GM18858 (cell line): ENCODE measurements at regions not wholly inside any gene's neighbourhood (a gene's known extent, or its start where the extent isn't known, plus 50 kb on each side); places are given as distances from the start of the nearest gene placed in this dataset.
"Not testable (repeated sequence)": the region's sequence is repeated elsewhere in the genome, so short reads cannot be mapped to it uniquely, and the experiment has no call there.

Source experiments
- ATAC-seq: cut with Tn5 transposase; IDR thresholded peaks from one replicate; pipeline ENCODE4 v1.9.1; 2021; ENCODE audit not compliant: unreplicated experiment

DNA sequence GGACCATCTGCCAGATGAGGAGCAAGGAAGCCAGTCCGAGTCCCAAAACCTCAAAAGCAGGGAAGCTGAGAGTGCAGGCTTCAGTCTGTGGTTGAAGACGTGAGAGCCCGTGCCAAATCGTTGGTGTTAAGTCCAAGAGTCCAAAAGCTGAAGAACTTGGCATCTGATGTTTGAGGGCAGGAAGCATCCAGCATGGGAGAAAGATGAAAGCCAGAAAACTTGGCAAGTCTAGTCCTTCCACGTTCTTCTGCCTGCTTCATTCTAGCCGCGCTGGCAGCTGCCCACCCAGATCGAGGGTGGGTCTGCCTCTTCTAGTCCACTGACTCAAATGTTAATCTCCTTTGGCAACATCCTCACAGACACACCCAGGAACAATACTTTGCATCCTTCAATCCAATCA lies 293.8 kb downstream of the RDH14 start:
- not testable (repeated sequence) for ATAC-seq

DNA sequence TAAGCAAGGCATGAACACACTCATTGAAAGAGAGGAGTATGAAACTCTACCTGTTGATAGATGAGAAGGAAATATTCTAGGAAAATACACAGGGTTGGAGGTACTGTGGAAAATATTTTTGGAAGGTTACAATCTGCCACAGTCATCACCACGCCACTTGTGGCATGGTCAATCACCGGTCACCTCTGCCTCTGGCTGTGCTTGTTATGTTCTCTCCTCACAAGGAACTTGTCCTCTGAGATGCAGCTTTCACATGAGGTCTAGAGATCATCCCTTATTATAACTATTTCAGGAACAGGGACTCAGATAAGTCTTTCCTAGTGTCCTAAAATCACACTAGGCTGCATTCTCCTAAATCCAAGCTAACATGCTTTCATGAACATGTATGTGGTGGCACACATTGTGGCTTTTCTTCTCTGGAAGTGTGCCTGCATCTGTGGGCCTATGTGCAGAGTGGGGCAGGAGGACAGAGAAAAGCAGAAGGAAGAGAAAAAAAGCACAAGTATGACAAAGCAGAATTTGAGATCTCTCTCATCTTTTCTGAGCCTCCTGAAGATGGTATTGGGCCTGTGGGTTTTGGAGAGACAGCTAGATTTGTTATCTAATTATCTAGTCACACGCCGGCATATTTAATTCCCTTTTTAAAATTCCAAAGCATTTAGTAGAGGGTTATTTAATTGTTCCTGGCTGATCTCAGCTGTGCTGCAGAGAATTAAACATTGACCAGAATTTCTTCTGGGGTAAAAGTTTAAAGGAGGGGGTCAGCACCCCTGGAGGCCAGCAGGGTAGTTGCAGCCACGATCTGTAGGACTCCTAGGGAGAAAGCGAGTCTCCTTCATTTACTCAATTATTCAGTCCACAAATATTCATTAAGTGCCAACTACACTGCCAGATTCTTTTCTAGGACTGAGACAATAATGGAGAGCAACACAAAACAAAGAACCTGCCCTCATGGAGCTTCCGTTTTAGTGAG lies 294.6 kb downstream of the RDH14 start:
- no peak for ATAC-seq

DNA sequence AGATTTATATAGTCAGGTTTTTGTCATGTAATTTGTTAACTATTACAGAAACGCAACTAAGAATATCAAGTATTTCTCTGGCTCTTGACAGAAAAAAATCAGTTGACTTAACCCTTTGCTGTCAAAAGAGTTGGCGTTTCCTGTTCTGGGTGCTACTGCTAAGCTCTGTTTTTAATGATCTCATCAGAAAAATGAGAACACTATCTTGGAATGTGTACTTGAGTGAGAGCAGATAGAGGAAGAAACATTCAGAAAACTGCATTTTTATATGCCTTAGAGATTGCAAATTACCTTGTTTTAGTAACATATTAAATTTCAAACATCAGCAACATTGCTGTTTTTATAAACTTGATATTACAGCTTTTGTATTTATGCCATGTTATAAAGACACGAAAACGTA lies 297.9 kb downstream of the RDH14 start:
- ATAC-seq: no peak

DNA sequence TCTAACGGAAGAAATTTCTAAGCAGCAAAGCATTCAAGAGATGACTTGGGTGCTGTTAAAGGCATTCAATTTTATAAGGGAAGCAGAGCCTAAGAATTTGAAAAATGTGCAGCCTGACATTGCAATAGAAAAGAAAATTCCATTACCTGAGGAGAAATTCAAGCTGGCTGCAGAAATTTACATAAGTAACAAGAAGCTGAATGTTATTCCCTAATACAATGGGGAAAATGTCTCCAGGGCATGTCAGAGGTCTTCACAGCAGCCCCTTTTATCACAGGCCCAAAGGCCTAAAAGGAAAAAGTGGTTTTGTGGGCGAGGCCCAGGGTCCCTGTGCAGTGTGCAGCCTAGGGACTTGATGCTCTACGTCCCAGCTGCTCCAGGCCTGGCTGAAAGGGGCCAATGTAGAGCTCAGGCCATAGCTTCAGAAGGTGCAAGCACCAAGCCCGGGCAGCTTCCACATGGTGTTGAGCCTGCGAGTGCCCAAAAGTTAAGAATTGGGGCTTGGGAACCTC lies 306.7 kb downstream of the RDH14 start:
- ATAC-seq: no peak

DNA sequence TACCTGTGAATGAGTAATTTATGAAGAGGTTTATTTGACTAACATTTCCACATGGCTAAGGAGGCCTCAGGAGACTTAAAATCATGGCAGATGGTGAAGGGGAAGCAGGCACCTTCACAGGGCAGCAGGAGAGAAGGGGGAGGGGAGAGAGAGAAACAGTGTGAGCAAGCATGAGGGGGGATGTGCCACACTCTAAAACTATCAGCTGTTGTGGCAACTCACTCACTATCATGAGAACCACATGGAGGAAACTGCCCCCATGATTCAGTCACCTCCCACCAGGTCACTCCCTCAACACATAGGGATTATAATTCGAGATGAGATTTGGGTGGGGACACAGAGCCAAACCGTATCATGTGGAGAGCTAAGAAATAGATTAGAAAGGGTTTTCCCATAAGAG lies 309.0 kb downstream of the RDH14 start:
- no peak for ATAC-seq

DNA sequence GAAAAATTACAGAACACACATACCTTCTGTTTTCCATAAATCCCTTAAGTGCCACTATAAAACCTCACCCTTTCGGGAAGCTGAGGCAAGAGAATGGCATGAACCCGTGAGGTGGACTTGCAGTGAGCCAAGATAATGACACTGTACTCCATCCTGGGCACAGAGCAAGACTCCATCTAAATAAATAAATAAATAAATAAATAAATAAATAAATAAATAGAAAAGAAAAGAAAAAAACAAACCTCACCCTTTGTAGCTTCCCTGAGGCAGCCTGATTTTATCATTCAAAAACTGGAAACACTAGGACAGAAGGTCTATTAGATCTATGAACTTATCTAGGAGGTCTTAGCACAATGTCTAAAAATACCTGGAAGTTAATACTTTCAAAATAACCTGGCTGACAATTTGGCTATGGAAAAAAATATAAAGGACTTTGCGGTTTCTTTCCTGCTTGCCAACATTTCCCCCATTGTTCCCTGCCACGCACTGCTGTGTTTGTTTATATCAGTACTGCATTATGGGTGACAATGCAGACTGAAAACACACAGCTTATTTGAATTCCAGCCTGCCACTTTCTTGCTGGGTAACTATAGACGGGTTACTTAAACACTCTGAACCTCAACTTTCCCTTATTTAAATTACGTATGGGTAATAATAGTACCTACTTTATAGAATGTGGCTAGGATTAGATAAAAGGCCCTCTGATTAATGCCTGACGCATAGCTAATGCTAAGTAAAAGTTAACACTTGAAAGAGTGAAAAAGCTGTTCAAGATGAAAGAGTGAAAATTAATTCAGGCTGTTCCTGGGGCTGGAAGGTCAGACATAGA lies 313.0 kb downstream of the RDH14 start:
- no peak for ATAC-seq

DNA sequence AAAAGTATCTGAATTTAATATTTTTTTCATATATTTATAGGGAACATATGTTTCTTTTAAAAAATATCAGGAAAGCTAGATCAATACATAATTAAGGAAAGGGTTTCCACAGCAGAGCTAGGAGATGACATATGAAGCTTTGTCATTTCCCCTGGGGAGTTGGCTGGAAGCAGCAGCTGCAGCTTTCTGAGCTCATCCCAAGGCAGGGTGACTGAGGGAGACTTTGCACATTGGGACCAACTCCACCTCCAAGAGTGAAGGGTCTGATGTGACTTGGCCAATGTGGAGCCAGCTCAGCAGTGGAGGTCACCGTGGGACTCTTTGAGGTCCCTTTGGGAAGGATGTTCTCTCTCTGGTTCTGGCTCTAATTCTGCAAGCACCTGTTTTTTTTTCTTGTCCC lies 315.1 kb downstream of the RDH14 start:
- ATAC-seq: no peak

DNA sequence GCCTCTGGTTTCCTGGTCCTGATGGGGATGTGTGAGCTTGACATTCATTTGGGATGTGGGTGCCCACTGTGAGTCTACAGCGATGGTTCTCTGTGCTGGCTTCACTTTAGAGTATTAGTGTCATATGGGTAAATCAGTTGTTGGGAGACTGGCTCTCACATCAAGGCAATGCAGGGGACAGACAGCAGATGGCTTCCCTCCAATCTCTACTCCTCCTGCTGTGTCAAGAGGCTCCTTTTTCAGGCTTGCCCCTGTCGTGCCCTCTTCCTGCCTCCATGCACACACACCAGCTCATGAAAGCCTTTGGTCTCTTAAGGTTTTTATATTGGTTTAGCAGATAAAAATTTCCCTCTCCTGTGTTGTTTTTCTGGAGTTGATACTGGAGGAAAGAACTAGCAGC lies 315.6 kb downstream of the RDH14 start:
- ATAC-seq: no peak

DNA sequence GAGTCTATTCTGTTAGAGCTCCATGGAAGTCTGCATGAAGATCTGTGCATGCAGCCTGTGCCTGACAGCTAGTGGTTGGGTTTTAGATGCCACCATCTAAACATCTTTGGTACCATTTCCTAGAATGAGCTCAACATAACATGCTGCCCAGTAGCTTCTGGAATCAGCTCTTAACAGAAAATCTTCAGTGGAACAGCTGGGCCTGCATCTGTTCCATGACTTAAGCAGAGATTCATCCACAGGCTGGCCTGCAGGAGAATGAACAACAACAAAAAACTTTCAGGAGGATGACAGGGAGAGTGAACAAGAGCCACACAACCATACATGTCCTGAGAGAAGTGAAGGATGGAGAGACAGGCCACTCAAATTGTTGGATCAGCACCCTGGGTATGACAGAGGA lies 316.6 kb downstream of the RDH14 start:
- ATAC-seq: no peak

DNA sequence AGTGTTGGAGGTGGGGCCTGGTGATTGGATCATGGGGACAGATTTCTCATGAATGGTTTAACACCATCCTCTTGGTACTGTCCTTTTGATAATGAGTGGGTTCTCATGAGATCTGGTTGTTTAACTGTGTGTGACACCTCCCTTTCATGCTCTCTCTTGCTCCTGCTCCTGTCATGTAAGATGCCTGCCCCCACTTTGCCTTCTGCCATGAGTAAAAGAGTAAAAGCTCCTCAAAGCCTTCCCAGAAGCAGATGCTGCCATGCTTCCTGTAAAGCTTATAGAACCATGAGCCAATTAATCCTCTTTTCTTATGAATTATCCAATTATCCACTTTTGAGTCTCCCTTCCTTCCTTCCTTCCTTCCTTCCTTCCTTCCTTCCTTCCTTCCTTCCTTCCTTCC lies 317.7 kb downstream of the RDH14 start:
- ATAC-seq: no peak

DNA sequence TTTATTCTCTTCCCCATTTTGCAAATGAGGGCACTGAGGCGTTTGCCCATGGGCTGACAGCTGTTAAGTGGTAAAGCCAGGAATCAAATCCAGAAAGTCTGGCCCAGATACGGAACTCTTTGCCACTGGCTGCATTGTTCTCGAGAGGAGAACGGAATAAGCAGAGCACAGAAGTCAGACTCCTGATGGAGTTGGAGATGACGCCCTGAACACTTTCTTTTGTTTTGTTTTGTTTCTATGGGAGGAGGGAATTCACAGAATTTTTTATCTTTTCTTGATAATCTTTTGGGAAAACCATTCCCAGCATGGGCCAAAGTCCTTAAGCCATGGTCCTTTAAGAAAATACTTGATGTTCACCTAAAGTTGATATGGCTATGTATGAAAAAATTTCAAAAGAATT lies 322.2 kb downstream of the RDH14 start:
- ATAC-seq: no peak

DNA sequence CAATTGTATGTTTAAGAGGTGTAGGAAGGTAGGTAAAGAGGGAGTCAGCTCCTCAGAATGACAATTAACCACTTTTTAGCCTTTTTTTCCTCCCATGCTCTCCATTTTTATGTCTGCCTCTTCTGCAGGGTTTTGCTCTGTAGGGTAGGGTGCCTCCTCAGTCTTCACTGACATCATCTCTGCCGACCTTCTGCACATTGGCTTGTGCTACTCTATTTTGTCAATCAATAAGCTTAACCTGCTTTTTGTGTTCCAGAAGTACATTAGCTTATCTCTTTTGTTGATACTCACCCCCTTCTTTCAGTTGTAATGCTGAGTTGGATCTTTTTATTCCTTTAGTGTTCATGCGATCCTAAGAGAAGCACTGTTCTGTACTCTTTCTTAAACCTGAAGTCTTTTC lies 323.2 kb downstream of the RDH14 start:
- ATAC-seq: no peak

DNA sequence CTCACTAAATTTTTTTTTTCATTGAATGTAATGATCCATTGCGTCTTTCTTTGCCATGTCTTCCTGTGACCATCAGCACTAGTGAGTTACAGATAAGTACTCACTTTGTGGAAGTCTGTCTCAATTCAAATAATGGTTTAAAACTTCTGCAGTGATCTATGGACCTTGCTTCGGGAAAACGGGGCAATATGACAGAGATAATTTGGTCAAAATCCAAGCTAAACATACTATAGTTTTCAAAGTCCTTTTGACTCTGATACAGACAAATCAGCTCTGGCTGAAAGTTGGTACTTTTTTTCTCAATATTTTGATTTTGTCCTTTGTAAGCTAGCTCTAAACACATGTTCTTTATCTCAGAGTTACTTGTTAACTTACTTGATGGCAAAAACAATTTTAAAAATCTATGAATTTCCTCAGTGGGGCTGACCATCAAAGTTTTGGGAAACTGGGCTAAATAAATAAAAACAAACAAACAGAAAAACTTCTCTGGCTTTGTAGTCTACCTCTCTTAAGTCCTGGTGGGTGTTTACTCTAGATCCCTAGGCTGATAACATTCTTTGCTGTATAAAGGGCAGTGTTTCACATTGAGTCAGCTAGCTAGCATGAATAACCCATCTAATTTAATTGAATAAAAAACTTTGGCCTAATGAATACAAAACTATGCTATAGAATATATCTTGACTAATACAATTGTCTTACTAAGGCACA lies 327.6 kb downstream of the RDH14 start:
- ATAC-seq: no peak

DNA sequence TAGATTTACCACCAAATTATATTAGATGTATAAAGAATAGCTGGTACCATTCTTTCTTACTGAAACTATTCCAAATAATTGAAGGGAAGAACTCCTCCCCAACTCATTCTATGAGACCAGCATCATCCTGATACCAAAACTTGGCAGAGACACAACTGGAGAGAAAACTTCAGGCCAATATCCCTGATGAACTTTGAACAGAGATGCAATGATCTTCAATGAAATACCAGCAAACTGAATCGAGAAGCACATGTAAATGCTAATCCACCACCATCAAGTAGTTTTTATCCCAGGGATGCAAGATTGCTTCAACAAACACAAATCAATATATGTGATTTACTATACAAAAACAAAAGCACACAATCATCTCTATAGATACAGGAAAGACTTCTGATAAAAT lies 329.8 kb downstream of the RDH14 start:
- no peak for ATAC-seq

DNA sequence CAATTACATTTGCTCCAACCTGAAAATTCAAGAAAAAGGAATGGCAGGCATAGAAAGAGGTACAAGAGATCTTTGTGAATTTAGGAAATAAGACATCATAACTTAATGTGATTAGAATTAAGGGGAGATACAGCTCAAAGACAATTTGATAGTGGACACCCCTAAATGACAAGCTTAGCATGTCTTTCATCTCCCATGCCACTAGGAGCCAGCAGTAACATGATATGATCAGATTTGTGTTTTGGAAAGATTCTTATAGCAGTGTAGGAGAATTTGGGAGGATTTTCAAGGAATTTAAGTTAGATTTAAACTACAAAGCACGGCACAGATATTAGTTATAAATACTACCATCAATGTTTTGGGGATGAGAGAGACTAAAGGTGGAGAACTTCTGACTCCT lies 340.8 kb downstream of the RDH14 start:
- no peak for ATAC-seq

DNA sequence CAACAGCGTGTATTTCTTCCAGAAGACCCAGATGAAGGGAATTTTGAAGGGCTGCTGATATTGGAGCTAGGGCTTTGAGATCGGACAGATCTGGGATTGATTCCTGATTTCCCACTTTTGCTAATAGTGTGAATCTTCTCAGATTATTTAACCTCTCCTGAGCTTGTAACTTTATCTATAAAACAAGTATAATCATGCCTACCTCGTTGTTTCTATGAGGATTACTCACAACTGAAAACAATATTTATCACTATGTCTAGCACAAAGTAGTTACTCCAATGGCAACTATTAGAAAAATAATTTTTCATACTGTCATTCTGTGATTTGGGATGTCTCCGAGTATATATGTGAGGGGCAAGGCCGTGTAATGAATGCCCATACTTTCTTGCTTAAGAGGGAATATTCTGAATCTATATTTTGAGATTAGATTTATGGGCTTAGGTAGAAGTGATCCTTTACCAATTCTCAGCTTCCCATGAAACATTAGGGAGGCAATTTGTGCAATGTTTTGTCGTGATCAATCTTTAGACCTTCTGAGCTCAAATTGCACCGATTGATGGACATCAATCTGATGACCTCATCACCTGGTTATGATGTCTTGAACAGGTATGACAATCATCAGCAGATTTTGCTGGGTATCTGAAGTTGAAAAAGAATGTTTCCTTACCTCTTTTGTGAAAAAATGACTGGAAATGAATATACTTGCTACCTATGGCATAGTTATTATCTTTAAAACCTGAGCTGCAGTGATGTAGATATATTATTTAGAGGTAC lies 339.9 kb downstream of the KCNS3 start:
- no peak for ATAC-seq

DNA sequence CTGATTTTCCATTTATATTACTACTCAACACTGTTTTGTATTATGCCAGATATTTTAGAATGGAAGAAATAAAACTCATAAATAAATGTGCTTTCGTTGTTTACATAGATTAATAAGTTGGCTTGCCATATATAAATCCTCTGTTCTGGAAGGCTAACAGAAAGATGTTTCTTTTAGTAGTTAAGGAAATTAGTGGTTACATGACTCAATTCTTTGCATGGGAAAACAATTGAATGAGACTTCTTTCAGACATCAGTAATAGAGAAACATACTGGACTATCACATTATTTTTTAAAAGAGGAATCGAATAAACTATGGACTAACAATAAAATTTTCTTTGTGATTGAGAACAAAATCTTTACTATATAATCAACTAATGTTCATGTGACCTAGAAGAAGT lies 336.5 kb downstream of the KCNS3 start:
- ATAC-seq: no peak

DNA sequence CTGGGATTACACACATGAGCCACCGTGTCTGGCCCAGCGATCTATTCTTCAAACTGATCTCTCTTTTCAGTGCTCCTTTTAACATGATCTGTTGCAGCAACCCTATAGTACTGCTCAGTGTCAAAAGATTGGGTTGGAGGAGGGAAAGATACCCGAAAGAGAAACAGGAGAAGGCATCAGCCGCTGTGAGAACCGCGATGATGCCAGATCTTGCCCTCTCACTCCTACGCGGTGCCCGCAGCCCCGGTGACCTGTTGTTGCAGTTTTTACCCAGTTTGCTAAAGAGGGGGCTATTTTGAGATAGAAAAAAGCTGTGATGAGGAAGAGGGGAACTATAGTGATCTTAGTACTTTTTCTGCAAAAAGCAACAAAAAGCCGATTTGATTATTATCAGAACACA lies 335.5 kb downstream of the KCNS3 start:
- no peak for ATAC-seq

DNA sequence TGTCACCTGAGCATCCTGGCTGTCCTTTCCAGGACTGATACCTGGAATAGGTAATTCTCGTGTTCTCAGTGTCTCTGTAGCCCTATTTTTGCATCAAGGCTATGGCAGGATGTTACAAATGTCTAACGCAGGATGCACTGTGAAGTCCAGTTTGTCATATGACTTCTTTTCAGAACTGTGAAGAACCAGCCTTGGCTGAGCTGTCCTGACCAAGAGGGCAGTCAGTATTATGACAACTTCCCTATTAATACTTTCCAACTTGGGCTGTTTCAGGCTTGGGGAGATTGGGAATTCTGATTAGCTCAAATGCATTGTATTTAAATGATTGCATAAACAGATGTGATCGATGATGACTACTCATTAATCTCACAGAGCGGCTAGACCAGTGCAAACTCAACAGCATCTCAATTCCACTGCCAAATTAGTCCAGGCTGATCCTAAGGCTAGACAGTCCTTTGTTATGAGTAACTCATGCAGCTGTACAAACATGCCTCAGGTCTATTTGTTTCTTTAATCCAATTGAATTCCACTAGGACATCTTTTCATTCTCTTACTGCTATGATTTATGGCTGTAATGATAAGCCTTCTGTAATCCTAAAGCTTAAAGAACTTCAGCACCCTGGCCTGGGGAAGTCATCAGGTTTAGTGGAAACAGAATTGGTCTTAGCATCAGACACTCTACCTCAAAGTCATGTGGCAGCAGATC lies 331.6 kb downstream of the KCNS3 start:
- no peak for ATAC-seq

DNA sequence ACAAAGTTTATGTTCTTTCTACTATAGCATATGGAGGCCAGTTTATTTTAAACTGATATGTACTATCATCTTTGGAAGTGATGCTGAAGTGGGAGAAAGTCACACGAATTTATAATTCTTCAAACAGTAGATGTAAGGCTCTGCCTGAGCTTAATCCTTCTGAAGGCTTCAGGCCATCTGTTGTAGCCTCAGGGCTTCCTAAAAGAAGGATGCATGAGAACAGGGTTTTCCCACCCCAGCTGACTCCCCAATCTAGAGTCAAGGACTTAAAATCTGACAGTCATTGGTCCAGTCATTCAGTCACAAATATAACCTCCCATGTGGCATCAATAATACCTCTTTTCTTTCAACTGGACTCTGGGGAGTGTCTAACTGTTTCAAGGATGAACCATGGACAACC lies 330.5 kb downstream of the KCNS3 start:
- ATAC-seq: no peak
